ENCODE measurements at regions not wholly inside any gene's neighbourhood (a gene's known extent, or its start where the extent isn't known, plus 50 kb on each side); places are given as distances from the start of the nearest gene placed in this dataset.

GRCh38 chr2:236894791-236895190, 190.9 kb upstream of the COPS8 start:
- H3K4me3 ChIP-seq (replicated peaks; ENCODE audit: low read depth, low read length) = no peak overlapping the region
- TF ChIP-seq, protein P1, sequence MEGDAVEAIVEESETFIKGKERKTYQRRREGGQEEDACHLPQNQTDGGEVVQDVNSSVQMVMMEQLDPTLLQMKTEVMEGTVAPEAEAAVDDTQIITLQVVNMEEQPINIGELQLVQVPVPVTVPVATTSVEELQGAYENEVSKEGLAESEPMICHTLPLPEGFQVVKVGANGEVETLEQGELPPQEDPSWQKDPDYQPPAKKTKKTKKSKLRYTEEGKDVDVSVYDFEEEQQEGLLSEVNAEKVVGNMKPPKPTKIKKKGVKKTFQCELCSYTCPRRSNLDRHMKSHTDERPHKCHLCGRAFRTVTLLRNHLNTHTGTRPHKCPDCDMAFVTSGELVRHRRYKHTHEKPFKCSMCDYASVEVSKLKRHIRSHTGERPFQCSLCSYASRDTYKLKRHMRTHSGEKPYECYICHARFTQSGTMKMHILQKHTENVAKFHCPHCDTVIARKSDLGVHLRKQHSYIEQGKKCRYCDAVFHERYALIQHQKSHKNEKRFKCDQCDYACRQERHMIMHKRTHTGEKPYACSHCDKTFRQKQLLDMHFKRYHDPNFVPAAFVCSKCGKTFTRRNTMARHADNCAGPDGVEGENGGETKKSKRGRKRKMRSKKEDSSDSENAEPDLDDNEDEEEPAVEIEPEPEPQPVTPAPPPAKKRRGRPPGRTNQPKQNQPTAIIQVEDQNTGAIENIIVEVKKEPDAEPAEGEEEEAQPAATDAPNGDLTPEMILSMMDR (IDR thresholded peaks at IDR 0.05; ENCODE audit: low read depth, low read length, missing control alignments) = no peak
- DNase-seq (ENCODE audit: extremely low read depth, low read depth) = no peak

DNA sequence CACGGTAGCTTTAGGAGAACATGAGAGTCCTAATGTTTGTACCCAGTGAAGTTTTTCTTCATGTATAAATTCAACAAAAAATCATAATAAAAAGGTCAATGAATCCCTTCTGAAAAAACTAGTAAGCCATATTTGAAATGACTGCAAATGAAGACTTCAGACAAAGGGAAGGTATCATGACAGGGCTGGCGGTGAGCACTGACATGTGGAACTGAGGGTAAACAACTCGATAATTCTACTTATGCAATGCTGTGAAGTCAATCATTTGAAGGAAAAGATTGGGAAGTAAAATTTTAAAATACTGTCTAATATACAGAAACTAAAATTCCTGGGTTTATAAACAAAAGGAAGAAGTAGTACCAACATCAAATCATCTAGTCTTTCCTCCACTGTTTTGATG, 190.2 kb upstream of the COPS8 start:
- no peak overlapping the region for H3K4me3 ChIP-seq (replicated peaks; ENCODE audit: low read depth, low read length)
- TF ChIP-seq, protein P1 (IDR thresholded peaks at IDR 0.05; ENCODE audit: low read depth, low read length, missing control alignments) = no peak
- no peak for DNase-seq (ENCODE audit: extremely low read depth, low read depth)

DNA sequence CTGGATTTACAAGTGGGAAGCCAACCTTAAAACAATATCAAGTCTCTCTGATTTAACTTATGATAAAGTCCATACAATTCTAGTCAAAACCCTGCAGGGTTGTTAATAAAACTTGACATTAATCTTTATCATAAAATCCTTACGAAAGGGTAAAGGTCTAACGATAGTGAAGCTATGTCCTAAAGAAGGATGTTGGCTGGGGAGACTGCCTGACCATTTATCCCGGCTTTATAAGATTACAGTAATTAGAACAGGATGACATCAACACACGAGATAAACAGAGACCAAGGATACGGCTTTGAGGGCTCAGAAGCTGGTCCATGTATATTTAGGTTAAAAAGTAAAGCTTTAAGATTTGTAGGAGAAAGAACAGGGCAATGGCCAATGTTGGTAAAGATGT, 189.0 kb upstream of the COPS8 start:
- DNase-seq (ENCODE audit: extremely low read depth, low read depth) = no peak
- TF ChIP-seq, protein P1 (IDR thresholded peaks at IDR 0.05; ENCODE audit: low read depth, low read length, missing control alignments) = no peak
- H3K4me3 ChIP-seq (replicated peaks; ENCODE audit: low read depth, low read length) = no peak overlapping the region

- no peak for DNase-seq (ENCODE audit: extremely low read depth, low read depth)
- TF ChIP-seq, protein P1 (IDR thresholded peaks at IDR 0.05; ENCODE audit: low read depth, low read length, missing control alignments) = no peak
- no peak overlapping the region for H3K4me3 ChIP-seq (replicated peaks; ENCODE audit: low read depth, low read length)
Observed at GRCh38 chr2:236899146-236899545, 186.5 kb upstream of the COPS8 start.

DNA sequence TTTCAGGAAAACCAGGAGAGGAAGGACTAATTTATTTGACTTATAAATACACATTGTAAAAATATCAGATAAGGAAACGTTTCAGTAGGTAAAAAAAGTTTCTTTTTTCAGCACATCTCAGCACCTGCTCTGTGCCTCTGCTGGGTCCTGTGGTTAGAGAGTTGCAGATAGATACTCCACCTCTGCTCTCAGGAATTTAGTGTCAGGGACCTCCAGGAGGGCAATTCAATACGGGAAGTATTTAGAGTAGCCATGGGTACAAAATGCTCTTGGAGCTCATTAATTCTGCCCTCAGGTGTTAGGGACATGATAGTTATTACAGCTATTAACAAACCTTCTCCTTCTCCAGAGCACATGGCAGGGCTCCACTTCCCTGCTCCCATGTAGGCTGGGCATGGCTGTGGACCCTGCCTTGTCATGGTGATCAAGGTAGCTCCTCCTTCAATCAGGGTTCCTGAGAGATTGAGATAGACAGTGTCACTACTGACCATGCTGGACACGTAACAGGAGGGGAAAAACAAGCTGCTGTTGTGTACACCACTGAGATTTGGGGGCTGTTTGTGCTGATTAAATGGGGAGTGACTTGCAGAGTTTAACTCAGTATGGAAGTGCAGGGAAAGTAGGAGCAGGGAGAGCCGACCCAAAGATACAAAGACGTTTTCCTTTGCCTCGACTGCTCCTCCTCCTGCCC, 185.6 kb upstream of the COPS8 start:
- H3K4me3 ChIP-seq (replicated peaks; ENCODE audit: low read depth, low read length) = no peak overlapping the region
- TF ChIP-seq, protein P1 (IDR thresholded peaks at IDR 0.05; ENCODE audit: low read depth, low read length, missing control alignments) = no peak
- DNase-seq (ENCODE audit: extremely low read depth, low read depth) = no peak

DNA sequence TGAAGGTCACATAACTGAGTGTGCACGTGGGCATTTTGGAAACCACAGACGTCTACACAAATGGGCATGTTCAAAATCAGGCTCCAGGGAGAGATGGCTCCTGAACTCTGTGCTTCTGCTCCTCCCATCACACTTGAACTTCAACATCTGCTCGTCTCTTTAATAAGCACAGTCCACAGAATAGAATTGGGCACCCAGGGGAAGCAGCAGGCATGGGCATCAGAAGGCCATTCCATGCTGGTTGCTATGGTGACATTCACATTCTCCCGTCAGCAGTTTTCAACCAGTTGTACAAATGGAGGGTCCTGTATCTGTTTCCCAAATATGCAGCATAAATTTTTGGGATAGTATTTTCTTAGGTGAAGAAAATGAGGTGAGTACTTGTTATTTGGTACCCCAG, 183.7 kb upstream of the COPS8 start:
- TF ChIP-seq, protein P1 (IDR thresholded peaks at IDR 0.05; ENCODE audit: low read depth, low read length, missing control alignments) = no peak

DNA sequence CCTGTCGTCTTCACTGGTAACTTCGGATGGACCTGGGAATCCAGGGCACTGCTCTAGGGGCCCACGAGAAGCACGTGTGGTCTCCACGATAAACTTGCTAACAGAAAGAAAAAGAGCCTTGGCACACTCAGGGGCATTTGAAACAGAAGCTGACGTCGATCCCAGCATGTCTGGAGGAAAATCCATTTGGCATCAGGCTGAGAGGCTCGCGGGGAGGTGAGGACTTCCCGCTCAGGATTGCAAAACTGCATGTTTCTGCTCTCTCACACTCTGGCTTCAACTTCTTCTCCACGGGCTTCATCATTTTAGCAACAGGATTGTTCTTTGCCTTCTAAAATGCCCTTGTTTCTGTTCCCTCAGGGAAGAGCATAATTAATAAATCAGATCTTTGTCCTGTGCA, 181.7 kb upstream of the COPS8 start:
- no peak overlapping the region for H3K4me3 ChIP-seq (replicated peaks; ENCODE audit: low read depth, low read length)
- no peak for DNase-seq (ENCODE audit: extremely low read depth, low read depth)
- TF ChIP-seq, protein P1 (IDR thresholded peaks at IDR 0.05; ENCODE audit: low read depth, low read length, missing control alignments) = no peak

More for the DNA sequence above, 183.7 kb upstream of the COPS8 start:
- H3K4me3 ChIP-seq (replicated peaks; ENCODE audit: low read depth, low read length) = no peak overlapping the region
- no peak for DNase-seq (ENCODE audit: extremely low read depth, low read depth)
